HepG2 (cell line): ENCODE measurements at regions not wholly inside any gene's neighbourhood (a gene's known extent, or its start where the extent isn't known, plus 50 kb on each side); places are given as distances from the start of the nearest gene placed in this dataset.

Experiments
- ATAC-seq: fragments of 200-7000 bp; cut with Tn5 transposase; 3 replicates; pipeline ENCODE4 v1.9.1; 2020; ENCODE audit warnings: mild to moderate bottlenecking, moderate library complexity
- BruUV-seq: library from RNA; stranded (reverse); fragments of 400-500 nt; replicated peaks from 2 replicates; lab custom pipeline; 2021; lab: Mats Ljungman, UMichigan
- CTCF ChIA-PET: fragments of 300-600 bp; formaldehyde crosslinking; extraction: SDS; loops from one replicate; lab custom pipeline; 2021; ENCODE audit warnings: low total read pairs, inconsistent platforms, low intra/inter-chr PET ratio; lab: Yijun Ruan, JAX
- POLR2A ChIA-PET: fragments of 350-600 bp; sonication (Branson Sonifier 250); formaldehyde crosslinking; loops from one replicate; lab custom pipeline; 2020; ENCODE audit warnings: antibody characterized with exemption, inconsistent platforms; lab: Yijun Ruan, JAX
- DNase-seq: peaks from one replicate; pipeline ENCODE4 v3.0.0-alpha.2; 2015; ENCODE audit warnings: low spot score
- FAIRE-seq: peaks from 3 replicates; lab custom pipeline; 2011; peaks lifted over from hg19 to GRCh38; lab: Jason Lieb, UNC
- H2AFZ ChIP-seq: one replicate; pipeline ENCODE4 v1.6.1; 2011; ENCODE audit warnings: low read length, inconsistent platforms
- H3K27ac ChIP-seq: fragments of 300-600 bp; 3 replicates; pipeline ENCODE4 v1.8.0; 2011; ENCODE audit warnings: mixed run types, mild to moderate bottlenecking, mixed read lengths, low read length, inconsistent platforms; ENCODE audit not compliant: insufficient read depth; ENCODE audit errors: extremely low read length
- H3K27me3 ChIP-seq, 2 experiments: fragments of 200-600 bp in 1 of 2; 2 replicates in 1 of 2; 3 replicates in 1 of 2; pipeline versions ENCODE4 v1.6.0 to v1.8.0; 2011; ENCODE audit warnings: low read length in 2 of 2, mild to moderate bottlenecking in 2 of 2, moderate library complexity in 2 of 2, inconsistent platforms in 1 of 2; ENCODE audit not compliant: insufficient read depth in 2 of 2, control insufficient read depth in 1 of 2
- H3K36me3 ChIP-seq, 2 experiments: fragments of 200-600 bp in 1 of 2; replicated peaks in 1 of 2; 2 replicates in 1 of 2; 3 replicates in 1 of 2; pipeline versions ENCODE4 v1.5.1 to v1.8.0; 2011; ENCODE audit warnings: low read length in 2 of 2, inconsistent platforms in 1 of 2; ENCODE audit not compliant: insufficient read depth in 2 of 2, control insufficient read depth in 1 of 2
- H3K4me1 ChIP-seq: 2 replicates; pipeline ENCODE4 v1.5.1; 2012; ENCODE audit warnings: low read length, inconsistent platforms; ENCODE audit not compliant: insufficient read depth
- H3K4me2 ChIP-seq: 2 replicates; pipeline ENCODE4 v1.6.0; 2011; ENCODE audit warnings: low read depth, low read length, inconsistent platforms
- H3K4me3 ChIP-seq, 3 experiments: fragments of 200-600 bp in 1 of 3; sonication (generic), shearing (Covaris generic) in 1 of 3; replicated peaks in 1 of 3; 2 replicates each; pipeline ENCODE4 v1.5.1; 2011 to 2016; ENCODE audit warnings: low read length in 3 of 3, inconsistent platforms in 2 of 3, low read depth in 2 of 3, mild to moderate bottlenecking in 2 of 3, control low read depth in 1 of 3, mixed read lengths in 1 of 3; ENCODE audit not compliant: insufficient read depth in 1 of 3
- H3K79me2 ChIP-seq: one replicate; pipeline ENCODE4 v1.6.1; 2011; ENCODE audit warnings: low read length, inconsistent platforms; ENCODE audit not compliant: insufficient read depth
- H3K9ac ChIP-seq: 2 replicates; pipeline ENCODE4 v1.6.0; 2011; ENCODE audit warnings: mild to moderate bottlenecking, low read depth, low read length, inconsistent platforms; ENCODE audit not compliant: insufficient read depth
- H3K9me3 ChIP-seq: 2 replicates; pipeline ENCODE4 v1.5.1; 2012; ENCODE audit warnings: mild to moderate bottlenecking, low read length
- H4K20me1 ChIP-seq: 2 replicates; pipeline ENCODE4 v1.6.0; 2011; ENCODE audit warnings: inconsistent platforms, mild to moderate bottlenecking, low read length, moderate library complexity; ENCODE audit not compliant: insufficient read depth
- ARNT ChIP-seq: fragments of 450-650 bp; IDR thresholded peaks from 2 replicates; pipeline ENCODE4 v1.6.1; 2017
- CBX1 ChIP-seq: IDR thresholded peaks from one replicate; pipeline ENCODE4 v1.6.1; 2016; ENCODE audit warnings: antibody characterized with exemption, low read depth
- DNMT1 ChIP-seq: sonication (generic); formaldehyde crosslinking; IDR thresholded peaks from 2 replicates; pipeline ENCODE4 v1.5.1; 2020; ENCODE audit warnings: mild to moderate bottlenecking, missing genetic modification reagents
- KAT7 ChIP-seq: IDR thresholded peaks from 2 replicates; pipeline ENCODE4 v1.6.1; 2018; ENCODE audit warnings: borderline replicate concordance, missing compliant biosample characterization
- NCOR1 ChIP-seq: fragments of 200-600 bp; sonication (generic); IDR thresholded peaks from 2 replicates; pipeline ENCODE4 v1.7.0; 2017; ENCODE audit warnings: antibody characterized with exemption, low read length, borderline replicate concordance
- PHF20 ChIP-seq: sonication (generic); formaldehyde crosslinking; IDR thresholded peaks from 2 replicates; pipeline ENCODE4 v1.5.0; 2020; ENCODE audit warnings: mild to moderate bottlenecking, missing genetic modification reagents
- PITX1 ChIP-seq: sonication (generic); formaldehyde crosslinking; IDR thresholded peaks from 2 replicates; pipeline ENCODE4 v1.5.1; 2020; ENCODE audit warnings: mild to moderate bottlenecking, missing genetic modification reagents
- TCF7 ChIP-seq: sonication (generic); IDR thresholded peaks from 2 replicates; pipeline ENCODE4 v1.6.1; 2016; ENCODE audit warnings: antibody characterized with exemption, low read depth
- ZNF20 ChIP-seq: sonication (generic); formaldehyde crosslinking; IDR thresholded peaks from 2 replicates; pipeline ENCODE4 v1.4.0; 2020; ENCODE audit warnings: mild to moderate bottlenecking, moderate library complexity, missing genetic modification reagents
- ZNF382 ChIP-seq: sonication (generic); formaldehyde crosslinking; IDR thresholded peaks from 2 replicates; pipeline ENCODE4 v1.5.0; 2020; ENCODE audit warnings: missing genetic modification reagents, mild to moderate bottlenecking, borderline replicate concordance
- ZNF703 ChIP-seq: sonication (generic); formaldehyde crosslinking; IDR thresholded peaks from 2 replicates; pipeline ENCODE4 v1.5.1; 2020; ENCODE audit warnings: missing genetic modification reagents, mild to moderate bottlenecking, moderate library complexity, borderline replicate concordance
- ZNF841 ChIP-seq: sonication (generic); formaldehyde crosslinking; IDR thresholded peaks from 2 replicates; pipeline ENCODE4 v1.8.1; 2023; ENCODE audit warnings: missing genetic modification reagents, borderline replicate concordance
- WGBS: methylation state at CpG from one replicate; pipeline ENCODE4 v1.1.6; 2017; ENCODE audit warnings: low lambda C conversion rate; 5-methylcytosine and 5-hydroxymethylcytosine counted together
- in situ Hi-C: cut with HindIII; loops from 2 replicates; pipeline ENCODE4 v1.10.0; 2017; ENCODE audit warnings: low pct_unique_long_range_greater_than_20kb; ENCODE audit not compliant: extremely low pct_ligation_motif_present
- intact Hi-C: fragments of 100-400 bp; cut with micrococcal nuclease; formaldehyde crosslinking; loops from one replicate; pipeline ENCODE4 v1.10.0; 2022; ENCODE audit not compliant: unreplicated experiment
- TF ChIP-seq, protein P1 (sequence below): sonication (generic); formaldehyde crosslinking; IDR thresholded peaks from 2 replicates; pipeline ENCODE4 v1.8.1; 2022; ENCODE audit warnings: mild to moderate bottlenecking, missing genetic modification reagents
- TF ChIP-seq, protein P2 (sequence below): sonication (generic); formaldehyde crosslinking; IDR thresholded peaks from 2 replicates; pipeline ENCODE4 v1.9.0; 2021; ENCODE audit warnings: missing genetic modification reagents, borderline replicate concordance
- TF ChIP-seq, protein P3 (sequence below): sonication (generic); formaldehyde crosslinking; IDR thresholded peaks from 2 replicates; pipeline ENCODE4 v1.9.0; 2021; ENCODE audit warnings: missing genetic modification reagents, mild to moderate bottlenecking, borderline replicate concordance

DNA sequence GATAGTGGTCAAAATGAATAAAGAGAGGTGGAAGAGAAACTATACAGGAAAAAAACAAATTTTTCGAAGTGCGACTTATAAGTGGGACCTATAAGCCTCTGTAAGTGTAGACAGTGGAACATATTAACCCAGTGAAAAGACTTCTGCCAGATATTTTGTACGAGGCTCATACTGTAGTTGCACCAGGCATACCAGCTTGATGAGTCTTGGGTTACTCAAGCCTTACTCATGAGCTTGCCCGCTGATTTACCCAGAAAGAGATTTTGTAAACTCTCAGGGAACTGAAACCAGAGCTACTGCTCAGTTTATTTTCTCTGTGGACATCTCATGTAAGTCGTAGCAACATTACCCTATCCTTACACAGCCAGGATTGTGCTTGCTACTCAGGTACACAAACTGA is 708.0 kb upstream of the SOX9 start (continued):
- no peak for TF ChIP-seq ZNF382 (CRISPR knock-in tag)
- no peak for TF ChIP-seq ZNF841 (CRISPR knock-in tag)
- TF ChIP-seq TCF7: no peak
- no peak for TF ChIP-seq ZNF703 (CRISPR knock-in tag)
- TF ChIP-seq, protein P1, sequence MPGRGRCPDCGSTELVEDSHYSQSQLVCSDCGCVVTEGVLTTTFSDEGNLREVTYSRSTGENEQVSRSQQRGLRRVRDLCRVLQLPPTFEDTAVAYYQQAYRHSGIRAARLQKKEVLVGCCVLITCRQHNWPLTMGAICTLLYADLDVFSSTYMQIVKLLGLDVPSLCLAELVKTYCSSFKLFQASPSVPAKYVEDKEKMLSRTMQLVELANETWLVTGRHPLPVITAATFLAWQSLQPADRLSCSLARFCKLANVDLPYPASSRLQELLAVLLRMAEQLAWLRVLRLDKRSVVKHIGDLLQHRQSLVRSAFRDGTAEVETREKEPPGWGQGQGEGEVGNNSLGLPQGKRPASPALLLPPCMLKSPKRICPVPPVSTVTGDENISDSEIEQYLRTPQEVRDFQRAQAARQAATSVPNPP (CRISPR knock-in tag): no peak
- TF ChIP-seq ARNT: no peak
- TF ChIP-seq, protein P2, sequence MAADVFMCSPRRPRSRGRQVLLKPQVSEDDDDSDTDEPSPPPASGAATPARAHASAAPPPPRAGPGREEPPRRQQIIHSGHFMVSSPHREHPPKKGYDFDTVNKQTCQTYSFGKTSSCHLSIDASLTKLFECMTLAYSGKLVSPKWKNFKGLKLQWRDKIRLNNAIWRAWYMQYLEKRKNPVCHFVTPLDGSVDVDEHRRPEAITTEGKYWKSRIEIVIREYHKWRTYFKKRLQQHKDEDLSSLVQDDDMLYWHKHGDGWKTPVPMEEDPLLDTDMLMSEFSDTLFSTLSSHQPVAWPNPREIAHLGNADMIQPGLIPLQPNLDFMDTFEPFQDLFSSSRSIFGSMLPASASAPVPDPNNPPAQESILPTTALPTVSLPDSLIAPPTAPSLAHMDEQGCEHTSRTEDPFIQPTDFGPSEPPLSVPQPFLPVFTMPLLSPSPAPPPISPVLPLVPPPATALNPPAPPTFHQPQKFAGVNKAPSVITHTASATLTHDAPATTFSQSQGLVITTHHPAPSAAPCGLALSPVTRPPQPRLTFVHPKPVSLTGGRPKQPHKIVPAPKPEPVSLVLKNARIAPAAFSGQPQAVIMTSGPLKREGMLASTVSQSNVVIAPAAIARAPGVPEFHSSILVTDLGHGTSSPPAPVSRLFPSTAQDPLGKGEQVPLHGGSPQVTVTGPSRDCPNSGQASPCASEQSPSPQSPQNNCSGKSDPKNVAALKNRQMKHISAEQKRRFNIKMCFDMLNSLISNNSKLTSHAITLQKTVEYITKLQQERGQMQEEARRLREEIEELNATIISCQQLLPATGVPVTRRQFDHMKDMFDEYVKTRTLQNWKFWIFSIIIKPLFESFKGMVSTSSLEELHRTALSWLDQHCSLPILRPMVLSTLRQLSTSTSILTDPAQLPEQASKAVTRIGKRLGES (CRISPR knock-in tag): no peak
- no peak for TF ChIP-seq PITX1 (CRISPR knock-in tag)
- TF ChIP-seq PHF20: no peak
- no peak for TF ChIP-seq NCOR1
- no peak for TF ChIP-seq KAT7

DNA sequence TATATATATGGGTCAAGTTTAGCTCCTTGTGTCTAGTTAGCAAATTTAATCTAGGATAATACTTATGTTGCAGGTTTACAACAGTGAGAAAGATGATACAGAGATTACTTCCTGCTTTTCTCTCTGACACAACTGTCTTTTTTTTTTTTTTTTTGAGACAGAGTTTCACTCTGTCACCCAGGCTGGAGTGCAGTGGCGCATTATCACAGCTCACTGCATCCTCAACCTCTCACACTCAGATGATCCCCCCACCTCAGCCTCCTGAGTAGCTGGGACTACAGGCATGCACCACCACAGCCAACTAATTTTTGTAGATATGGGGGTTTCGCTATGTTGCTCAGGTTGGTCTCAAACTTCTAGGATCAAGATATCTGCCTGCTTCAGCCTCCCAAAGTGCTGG is 706.9 kb upstream of the SOX9 start:
- ATAC-seq (no peak), FAIRE-seq (no peak), DNase-seq (no peak)
- 1% methylated on average over 2 of the region's 2 CpGs for WGBS
- no peak overlapping the region for H3K9ac ChIP-seq
- H3K4me3 ChIP-seq: no peak overlapping the region
- ChIA-PET CTCF (no interaction called here), POLR2A (no interaction called here)
- H3K27ac ChIP-seq: no peak overlapping the region
- H3K4me2 ChIP-seq: no peak overlapping the region
- in situ Hi-C loops (no loop called here), intact Hi-C loops (no loop called here)
- H2AFZ ChIP-seq: no peak overlapping the region
- no peaks in the 10 kb centered on the region for H3K27me3 ChIP-seq
- no peaks in the 10 kb centered on the region for H3K79me2 ChIP-seq
- no peaks in the 10 kb centered on the region for H4K20me1 ChIP-seq
- H3K9me3 ChIP-seq: 0 out of 2 replicates have a peak, but pooled peaks cover 3% of the 10 kb centered on the region
- no peaks in the 10 kb centered on the region for H3K4me1 ChIP-seq
- no peaks in the 10 kb centered on the region for H3K36me3 ChIP-seq
- BruUV-seq: no TSS peak
- no peak for TF ChIP-seq DNMT1 (CRISPR knock-in tag)
- TF ChIP-seq ZNF20 (CRISPR knock-in tag): no peak
- no peak for TF ChIP-seq CBX1
- TF ChIP-seq, protein P3, sequence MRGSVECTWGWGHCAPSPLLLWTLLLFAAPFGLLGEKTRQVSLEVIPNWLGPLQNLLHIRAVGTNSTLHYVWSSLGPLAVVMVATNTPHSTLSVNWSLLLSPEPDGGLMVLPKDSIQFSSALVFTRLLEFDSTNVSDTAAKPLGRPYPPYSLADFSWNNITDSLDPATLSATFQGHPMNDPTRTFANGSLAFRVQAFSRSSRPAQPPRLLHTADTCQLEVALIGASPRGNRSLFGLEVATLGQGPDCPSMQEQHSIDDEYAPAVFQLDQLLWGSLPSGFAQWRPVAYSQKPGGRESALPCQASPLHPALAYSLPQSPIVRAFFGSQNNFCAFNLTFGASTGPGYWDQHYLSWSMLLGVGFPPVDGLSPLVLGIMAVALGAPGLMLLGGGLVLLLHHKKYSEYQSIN (CRISPR knock-in tag): no peak
